Stimulated activated naive B cell treated with anti-CD40 and anti-IgM and Interleukin-4, amounts not matched to agents 10 μg/mL and 1 μg/mL and 100 μg/mL, for 72 hours (primary cell): ENCODE measurements at regions not wholly inside any gene's neighbourhood (a gene's known extent, or its start where the extent isn't known, plus 50 kb on each side); places are given as distances from the start of the nearest gene placed in this dataset.

ENCODE experiments used
- ATAC-seq, 2 donors: fragments of 150-1000 bp; cut with Tn5 transposase; replicated peaks; 2 replicates each; pipeline ENCODE4 v1.10.0; 2021; ENCODE audit warnings: moderate library complexity in 1 of 2
- DNase-seq: peaks from one replicate; pipeline ENCODE4 v3.0.0; 2021
- H3K27ac Mint-ChIP-seq: one replicate; pipeline ENCODE4 v1.8.0; 2022; ENCODE audit warnings: mild to moderate bottlenecking, mixed read lengths
- H3K27me3 Mint-ChIP-seq, 2 donors: one replicate each; pipeline ENCODE4 v1.8.0; 2022; ENCODE audit warnings: mixed read lengths in 2 of 2
- H3K36me3 Mint-ChIP-seq, 2 donors: one replicate each; pipeline ENCODE4 v1.8.0; 2022; ENCODE audit warnings: mixed read lengths in 2 of 2, mild to moderate bottlenecking in 1 of 2
- H3K4me1 Mint-ChIP-seq, 2 donors: one replicate each; pipeline ENCODE4 v1.8.0; 2022; ENCODE audit warnings: mixed read lengths in 2 of 2, mild to moderate bottlenecking in 1 of 2
- H3K4me3 Mint-ChIP-seq, 2 donors: one replicate each; pipeline ENCODE4 v1.8.0; 2022; ENCODE audit warnings: mild to moderate bottlenecking in 2 of 2, mixed read lengths in 2 of 2, moderate library complexity in 1 of 2
- H3K9me3 Mint-ChIP-seq, 2 donors: one replicate each; pipeline ENCODE4 v1.8.0; 2022; ENCODE audit warnings: mixed read lengths in 2 of 2, mild to moderate bottlenecking in 1 of 2

GRCh38 chr20:18979132-18979531 lies 165.5 kb downstream of the SCP2D1 start:
- Mint-ChIP-seq H3K9me3 (no peaks in the 10 kb centered on the region), H3K4me1 (peaks cover 0 to 6% of the 10 kb centered on the region in 2 donors), H3K36me3 (no peaks in the 10 kb centered on the region), H3K4me3 (no peak overlapping the region), H3K27ac (no peak overlapping the region), H3K27me3 (peaks cover 9 to 15% of the 10 kb centered on the region in 2 donors)
- DNase-seq (no peak), ATAC-seq (no peak)

- Mint-ChIP-seq H3K4me3 (no peak overlapping the region), H3K27ac (no peak overlapping the region), H3K36me3 (no peaks in the 10 kb centered on the region), H3K27me3 (peaks cover 9 to 11% of the 10 kb centered on the region in 2 donors), H3K4me1 (peaks cover 0 to 6% of the 10 kb centered on the region in 2 donors), H3K9me3 (no peaks in the 10 kb centered on the region)
- DNase-seq: no peak
- ATAC-seq: no peak
These were observed 168.5 kb downstream of the SCP2D1 start for GRCh38 chr20:18981962-18982539.

DNA sequence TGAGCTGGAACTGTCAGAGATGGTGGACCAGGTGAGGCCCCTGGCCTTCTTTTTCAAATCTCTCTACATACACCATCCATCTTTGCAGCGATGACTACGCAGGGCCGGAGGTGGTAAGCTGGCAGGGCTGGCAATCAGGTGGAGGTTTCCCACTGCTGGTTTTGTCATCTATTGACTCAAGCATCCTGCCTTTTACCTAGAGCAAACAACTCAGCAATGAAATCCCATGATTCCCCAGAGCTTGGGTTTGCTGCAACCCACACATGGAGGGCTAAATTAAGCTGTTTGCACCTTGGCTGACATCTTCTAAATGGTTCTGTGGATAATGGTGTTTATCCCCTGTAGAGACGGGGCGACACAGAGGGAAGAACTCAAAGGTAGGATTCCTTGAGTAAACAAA lies 170.2 kb downstream of the SCP2D1 start:
- Mint-ChIP-seq H3K9me3 (no peaks in the 10 kb centered on the region), H3K4me3 (no peak overlapping the region), H3K4me1 (no peaks in the 10 kb centered on the region), H3K36me3 (no peaks in the 10 kb centered on the region), H3K27ac (no peak overlapping the region), H3K27me3 (peaks cover 9 to 12% of the 10 kb centered on the region in 2 donors)
- DNase-seq (no peak), ATAC-seq (no peak)

GRCh38 chr20:18984238-18985200 lies 170.9 kb downstream of the SCP2D1 start:
- Mint-ChIP-seq H3K36me3 (no peaks in the 10 kb centered on the region), H3K27me3 (peaks cover 9 to 11% of the 10 kb centered on the region in 2 donors), H3K4me3 (no peak overlapping the region), H3K9me3 (no peaks in the 10 kb centered on the region), H3K4me1 (no peaks in the 10 kb centered on the region), H3K27ac (no peak overlapping the region)
- DNase-seq (no peak), ATAC-seq (no peak)

DNA sequence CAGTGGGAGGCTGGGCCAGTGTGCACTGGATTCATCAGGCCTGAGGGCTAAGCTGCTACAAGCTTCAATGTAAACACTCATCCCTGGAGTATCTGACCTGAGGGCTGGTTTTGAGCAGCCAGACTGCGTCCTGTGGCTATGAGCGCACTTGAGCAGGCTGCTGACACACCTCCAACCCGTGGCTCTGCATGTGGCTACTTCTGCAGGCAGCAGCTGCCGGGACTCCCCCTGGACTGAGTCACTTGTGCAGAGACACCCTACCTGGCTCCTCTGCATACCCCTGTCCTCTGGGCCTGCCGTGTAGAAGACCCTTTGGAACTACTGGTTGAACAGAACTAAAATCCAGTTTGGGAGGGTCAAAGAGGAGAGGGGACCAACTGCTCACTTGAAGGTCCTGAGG lies 172.0 kb downstream of the SCP2D1 start:
- Mint-ChIP-seq H3K4me1 (no peaks in the 10 kb centered on the region), H3K27me3 (peaks cover 9% of the 10 kb centered on the region in 2 donors), H3K4me3 (no peak overlapping the region), H3K9me3 (no peaks in the 10 kb centered on the region), H3K27ac (no peak overlapping the region), H3K36me3 (no peaks in the 10 kb centered on the region)
- peak; percentile 17 to 61 for ATAC-seq
- no peak for DNase-seq

- Mint-ChIP-seq H3K4me1 (no peaks in the 10 kb centered on the region), H3K27ac (no peak overlapping the region), H3K36me3 (no peaks in the 10 kb centered on the region), H3K4me3 (no peak overlapping the region), H3K27me3 (peaks cover 3 to 9% of the 10 kb centered on the region in 2 donors), H3K9me3 (no peaks in the 10 kb centered on the region)
- no peak for DNase-seq
- no peak for ATAC-seq
These were observed 172.7 kb downstream of the SCP2D1 start for GRCh38 chr20:18986146-18986830.

GRCh38 chr20:18986895-18987580 lies 173.5 kb downstream of the SCP2D1 start:
- peaks cover 0 to 9% of the 10 kb centered on the region in 2 donors for H3K27me3 Mint-ChIP-seq
- H3K4me1 Mint-ChIP-seq: no peaks in the 10 kb centered on the region
- H3K9me3 Mint-ChIP-seq: no peaks in the 10 kb centered on the region
- no peaks in the 10 kb centered on the region for H3K36me3 Mint-ChIP-seq
- no peak overlapping the region for H3K4me3 Mint-ChIP-seq
- DNase-seq (no peak), ATAC-seq (no peak)
- no peak overlapping the region for H3K27ac Mint-ChIP-seq

- Mint-ChIP-seq H3K9me3 (peaks cover 0 to 3% of the 10 kb centered on the region in 2 donors), H3K27me3 (peaks cover 0 to 5% of the 10 kb centered on the region in 2 donors), H3K27ac (no peak overlapping the region), H3K36me3 (no peaks in the 10 kb centered on the region), H3K4me3 (no peak overlapping the region), H3K4me1 (no peaks in the 10 kb centered on the region)
- DNase-seq (no peak), ATAC-seq (no peak)
These were observed 174.3 kb downstream of the SCP2D1 start for GRCh38 chr20:18987781-18988360.

DNA sequence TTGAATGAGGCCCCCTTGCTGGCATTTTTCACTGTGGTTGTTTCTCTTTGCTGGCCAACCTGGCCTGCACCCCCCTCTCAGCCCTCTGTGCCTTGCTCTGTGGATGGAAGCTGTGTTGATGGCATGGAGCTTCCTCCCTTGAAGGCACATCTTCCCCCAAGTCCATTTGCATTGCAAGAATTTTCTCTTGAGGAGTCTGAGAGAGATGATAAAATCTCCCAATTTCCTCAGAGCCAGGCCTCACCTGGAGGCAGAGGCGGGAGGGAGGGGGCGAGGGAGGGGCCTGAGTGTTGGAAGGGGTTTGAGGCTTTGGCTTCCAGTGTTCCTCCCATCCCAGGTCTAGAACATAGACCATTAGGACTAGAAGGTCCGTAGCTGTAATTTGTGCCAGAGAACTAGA lies 175.1 kb downstream of the SCP2D1 start:
- ATAC-seq (no peak), DNase-seq (no peak)
- Mint-ChIP-seq H3K4me1 (no peaks in the 10 kb centered on the region), H3K4me3 (no peak overlapping the region), H3K9me3 (peaks cover 4 to 6% of the 10 kb centered on the region in 2 donors), H3K36me3 (no peaks in the 10 kb centered on the region), H3K27me3 (peaks cover 0 to 8% of the 10 kb centered on the region in 2 donors), H3K27ac (peak overlapping the region; percentile 1)

DNA sequence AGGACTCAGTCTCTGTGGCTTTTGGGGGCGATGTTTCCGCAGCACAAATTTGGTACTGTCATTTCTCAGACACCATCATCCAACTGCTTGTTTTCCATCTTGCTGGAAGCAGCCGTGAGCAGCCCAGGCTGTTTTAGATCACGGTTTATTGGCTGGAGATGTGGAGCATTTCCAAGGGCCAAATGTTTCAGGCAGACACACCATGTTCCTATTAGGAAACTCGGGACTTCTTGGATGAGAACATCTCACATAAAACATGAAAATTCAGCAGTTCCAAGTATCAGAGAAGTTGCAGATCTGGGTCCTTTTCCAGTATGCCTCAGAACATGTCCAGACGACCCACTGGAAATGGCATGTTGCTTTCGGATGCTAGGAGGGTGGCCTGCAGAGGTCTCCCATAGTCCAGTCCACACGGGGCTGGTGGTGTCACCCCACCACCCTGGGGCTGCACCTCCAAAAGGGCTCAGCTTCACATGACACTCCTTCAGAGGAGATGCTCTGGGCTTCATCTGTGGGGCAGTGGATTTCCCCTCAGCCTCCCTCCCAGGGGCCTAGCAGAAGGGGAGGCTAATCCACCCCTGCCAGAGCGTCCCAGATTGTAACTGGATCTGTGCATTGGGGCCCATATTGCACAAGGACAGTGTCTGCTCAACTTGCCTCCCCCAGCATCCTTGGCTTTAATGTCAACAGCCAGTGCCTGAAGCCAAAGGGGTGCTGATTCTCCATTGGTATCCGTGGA lies 176.3 kb downstream of the SCP2D1 start:
- no peaks in the 10 kb centered on the region for H3K4me1 Mint-ChIP-seq

DNA sequence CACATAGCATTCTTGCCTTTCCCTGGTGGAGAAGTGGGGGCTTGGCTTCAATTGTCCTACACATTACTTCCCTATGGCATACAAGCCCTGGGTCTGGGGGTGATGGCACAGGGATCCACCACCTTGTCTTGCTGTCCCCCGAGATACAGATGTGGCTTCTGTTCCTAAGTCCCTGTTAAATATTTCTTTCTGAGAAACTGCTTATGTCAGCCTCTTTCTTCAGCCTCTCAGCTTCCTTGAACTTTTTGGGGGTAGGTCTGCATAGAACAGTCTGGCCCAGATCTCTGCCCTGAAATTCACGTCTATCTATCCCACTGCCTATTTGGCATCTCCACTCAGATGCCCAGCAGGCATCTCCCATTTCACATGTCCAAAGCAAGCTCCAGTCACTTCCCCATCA lies 177.4 kb downstream of the SCP2D1 start:
- Mint-ChIP-seq H3K36me3 (no peaks in the 10 kb centered on the region), H3K4me1 (no peaks in the 10 kb centered on the region), H3K4me3 (no peak overlapping the region), H3K27me3 (peaks cover 0 to 14% of the 10 kb centered on the region in 2 donors), H3K9me3 (peaks cover 4 to 6% of the 10 kb centered on the region in 2 donors), H3K27ac (no peak overlapping the region)
- no peak for DNase-seq
- ATAC-seq: no peak

More for the DNA sequence above, 176.3 kb downstream of the SCP2D1 start:
- Mint-ChIP-seq H3K36me3 (no peaks in the 10 kb centered on the region), H3K27ac (no peak overlapping the region), H3K4me3 (no peak overlapping the region), H3K27me3 (peaks cover 0 to 11% of the 10 kb centered on the region in 2 donors), H3K9me3 (peaks cover 4 to 6% of the 10 kb centered on the region in 2 donors)
- DNase-seq: no peak
- no peak for ATAC-seq

GRCh38 chr20:18992418-18992817 lies 178.8 kb downstream of the SCP2D1 start:
- H3K27ac Mint-ChIP-seq: no peak overlapping the region
- no peaks in the 10 kb centered on the region for H3K36me3 Mint-ChIP-seq
- H3K9me3 Mint-ChIP-seq: peaks cover 4 to 8% of the 10 kb centered on the region in 2 donors
- no peak overlapping the region for H3K4me3 Mint-ChIP-seq
- ATAC-seq (no peak), DNase-seq (no peak)
- peaks cover 0 to 12% of the 10 kb centered on the region in 2 donors for H3K27me3 Mint-ChIP-seq
- no peaks in the 10 kb centered on the region for H3K4me1 Mint-ChIP-seq

DNA sequence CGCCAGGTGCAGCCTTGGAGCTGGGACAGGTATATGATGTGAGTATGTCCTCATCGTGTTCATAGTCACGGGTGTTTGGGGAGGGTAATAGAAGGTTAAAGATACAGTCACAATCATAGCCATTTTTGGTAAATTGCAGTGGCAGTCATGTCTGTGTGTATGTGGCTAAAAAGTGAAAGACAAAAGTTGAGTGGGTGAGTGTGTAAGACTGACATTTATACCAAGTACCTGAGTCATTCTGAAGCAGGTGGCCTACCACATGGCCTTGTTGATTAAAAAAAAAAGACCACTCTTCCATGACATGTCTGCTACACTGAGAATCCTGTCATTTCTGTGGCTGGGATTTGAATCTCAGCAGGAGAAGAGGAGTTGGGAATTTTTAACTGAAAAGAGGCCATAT lies 181.9 kb downstream of the SCP2D1 start:
- peaks cover 4 to 8% of the 10 kb centered on the region in 2 donors for H3K9me3 Mint-ChIP-seq
- no peaks in the 10 kb centered on the region for H3K36me3 Mint-ChIP-seq
- peaks cover 0 to 12% of the 10 kb centered on the region in 2 donors for H3K27me3 Mint-ChIP-seq
- ATAC-seq: peak; percentile 60 to 64
- no peaks in the 10 kb centered on the region for H3K4me1 Mint-ChIP-seq
- no peak overlapping the region for H3K4me3 Mint-ChIP-seq
- DNase-seq: no peak
- H3K27ac Mint-ChIP-seq: no peak overlapping the region
